ENCODE measurements at regions not wholly inside any gene's neighbourhood (a gene's known extent, or its start where the extent isn't known, plus 50 kb on each side); places are given as distances from the start of the nearest gene placed in this dataset.

- no peak for TF ChIP-seq CTCF (IDR thresholded peaks at IDR 0.05)
- TF ChIP-seq POLR2A (IDR thresholded peaks at IDR 0.05), result no peak
Measured at GRCh38 chr7:20507157-20507556, 108.3 kb upstream of the ABCB5 start.
